HepG2 (cell line): ENCODE measurements at regions not wholly inside any gene's neighbourhood (a gene's known extent, or its start where the extent isn't known, plus 50 kb on each side); places are given as distances from the start of the nearest gene placed in this dataset.

Experiments used
- ATAC-seq: fragments of 200-7000 bp; cut with Tn5 transposase; 3 replicates; pipeline ENCODE4 v1.9.1; 2020; ENCODE audit warnings: mild to moderate bottlenecking, moderate library complexity
- BruUV-seq: library from RNA; stranded (reverse); fragments of 400-500 nt; replicated peaks from 2 replicates; lab custom pipeline; 2021; lab: Mats Ljungman, UMichigan
- CTCF ChIA-PET: fragments of 300-600 bp; formaldehyde crosslinking; extraction: SDS; loops from one replicate; lab custom pipeline; 2021; ENCODE audit warnings: low total read pairs, inconsistent platforms, low intra/inter-chr PET ratio; lab: Yijun Ruan, JAX
- POLR2A ChIA-PET: fragments of 350-600 bp; sonication (Branson Sonifier 250); formaldehyde crosslinking; loops from one replicate; lab custom pipeline; 2020; ENCODE audit warnings: antibody characterized with exemption, inconsistent platforms; lab: Yijun Ruan, JAX
- DNase-seq: peaks from one replicate; pipeline ENCODE4 v3.0.0-alpha.2; 2015; ENCODE audit warnings: low spot score
- FAIRE-seq: peaks from 3 replicates; lab custom pipeline; 2011; peaks lifted over from hg19 to GRCh38; lab: Jason Lieb, UNC
- H2AFZ ChIP-seq: one replicate; pipeline ENCODE4 v1.6.1; 2011; ENCODE audit warnings: low read length, inconsistent platforms
- H3K27ac ChIP-seq: fragments of 300-600 bp; 3 replicates; pipeline ENCODE4 v1.8.0; 2011; ENCODE audit warnings: mixed run types, mild to moderate bottlenecking, mixed read lengths, low read length, inconsistent platforms; ENCODE audit not compliant: insufficient read depth; ENCODE audit errors: extremely low read length
- H3K27me3 ChIP-seq, 2 experiments: fragments of 200-600 bp in 1 of 2; 2 replicates in 1 of 2; 3 replicates in 1 of 2; pipeline versions ENCODE4 v1.6.0 to v1.8.0; 2011; ENCODE audit warnings: low read length in 2 of 2, mild to moderate bottlenecking in 2 of 2, moderate library complexity in 2 of 2, inconsistent platforms in 1 of 2; ENCODE audit not compliant: insufficient read depth in 2 of 2, control insufficient read depth in 1 of 2
- H3K36me3 ChIP-seq, 2 experiments: fragments of 200-600 bp in 1 of 2; replicated peaks in 1 of 2; 2 replicates in 1 of 2; 3 replicates in 1 of 2; pipeline versions ENCODE4 v1.5.1 to v1.8.0; 2011; ENCODE audit warnings: low read length in 2 of 2, inconsistent platforms in 1 of 2; ENCODE audit not compliant: insufficient read depth in 2 of 2, control insufficient read depth in 1 of 2
- H3K4me1 ChIP-seq: 2 replicates; pipeline ENCODE4 v1.5.1; 2012; ENCODE audit warnings: low read length, inconsistent platforms; ENCODE audit not compliant: insufficient read depth
- H3K4me2 ChIP-seq: 2 replicates; pipeline ENCODE4 v1.6.0; 2011; ENCODE audit warnings: low read depth, low read length, inconsistent platforms
- H3K4me3 ChIP-seq, 3 experiments: fragments of 200-600 bp in 1 of 3; sonication (generic), shearing (Covaris generic) in 1 of 3; replicated peaks in 1 of 3; 2 replicates each; pipeline ENCODE4 v1.5.1; 2011 to 2016; ENCODE audit warnings: low read length in 3 of 3, inconsistent platforms in 2 of 3, low read depth in 2 of 3, mild to moderate bottlenecking in 2 of 3, control low read depth in 1 of 3, mixed read lengths in 1 of 3; ENCODE audit not compliant: insufficient read depth in 1 of 3
- H3K79me2 ChIP-seq: one replicate; pipeline ENCODE4 v1.6.1; 2011; ENCODE audit warnings: low read length, inconsistent platforms; ENCODE audit not compliant: insufficient read depth
- H3K9ac ChIP-seq: 2 replicates; pipeline ENCODE4 v1.6.0; 2011; ENCODE audit warnings: mild to moderate bottlenecking, low read depth, low read length, inconsistent platforms; ENCODE audit not compliant: insufficient read depth
- H3K9me3 ChIP-seq: 2 replicates; pipeline ENCODE4 v1.5.1; 2012; ENCODE audit warnings: mild to moderate bottlenecking, low read length
- H4K20me1 ChIP-seq: 2 replicates; pipeline ENCODE4 v1.6.0; 2011; ENCODE audit warnings: inconsistent platforms, mild to moderate bottlenecking, low read length, moderate library complexity; ENCODE audit not compliant: insufficient read depth
- BATF2 ChIP-seq: sonication (generic); formaldehyde crosslinking; IDR thresholded peaks from 2 replicates; pipeline ENCODE4 v1.8.0; 2022; ENCODE audit warnings: mild to moderate bottlenecking, missing genetic modification reagents, moderate library complexity
- JUN ChIP-seq: sonication (generic); formaldehyde crosslinking; IDR thresholded peaks from 2 replicates; pipeline ENCODE4 v1.4.0; 2020; ENCODE audit warnings: mild to moderate bottlenecking, missing genetic modification reagents
- SMAD1 ChIP-seq: sonication (generic); formaldehyde crosslinking; IDR thresholded peaks from 2 replicates; pipeline ENCODE4 v1.4.0; 2020; ENCODE audit warnings: missing genetic modification reagents, low read depth, mild to moderate bottlenecking, borderline replicate concordance
- WGBS: methylation state at CpG from one replicate; pipeline ENCODE4 v1.1.6; 2017; ENCODE audit warnings: low lambda C conversion rate; 5-methylcytosine and 5-hydroxymethylcytosine counted together
- in situ Hi-C: cut with HindIII; loops from 2 replicates; pipeline ENCODE4 v1.10.0; 2017; ENCODE audit warnings: low pct_unique_long_range_greater_than_20kb; ENCODE audit not compliant: extremely low pct_ligation_motif_present
- intact Hi-C: fragments of 100-400 bp; cut with micrococcal nuclease; formaldehyde crosslinking; loops from one replicate; pipeline ENCODE4 v1.10.0; 2022; ENCODE audit not compliant: unreplicated experiment
- TF ChIP-seq, protein P1 (sequence below): sonication (generic); formaldehyde crosslinking; IDR thresholded peaks from 2 replicates; pipeline ENCODE4 v1.8.1; 2022; ENCODE audit warnings: mild to moderate bottlenecking, missing genetic modification reagents
- TF ChIP-seq, protein P2 (sequence below): IDR thresholded peaks from 2 replicates; pipeline ENCODE4 v1.6.1; 2018; ENCODE audit warnings: missing genetic modification reagents
- TF ChIP-seq, protein P3 (sequence below): sonication (generic); formaldehyde crosslinking; IDR thresholded peaks from 2 replicates; pipeline ENCODE4 v1.9.0; 2021; ENCODE audit warnings: mild to moderate bottlenecking, missing genetic modification reagents
- TF ChIP-seq, protein P4 (sequence below): sonication (generic); formaldehyde crosslinking; IDR thresholded peaks from 2 replicates; pipeline ENCODE4 v1.8.1; 2022; ENCODE audit warnings: low read depth, mild to moderate bottlenecking, missing genetic modification reagents

GRCh38 chr3:106116733-106117489 lies 248.1 kb upstream of the CBLB start (continued):
- TF ChIP-seq, protein P1, sequence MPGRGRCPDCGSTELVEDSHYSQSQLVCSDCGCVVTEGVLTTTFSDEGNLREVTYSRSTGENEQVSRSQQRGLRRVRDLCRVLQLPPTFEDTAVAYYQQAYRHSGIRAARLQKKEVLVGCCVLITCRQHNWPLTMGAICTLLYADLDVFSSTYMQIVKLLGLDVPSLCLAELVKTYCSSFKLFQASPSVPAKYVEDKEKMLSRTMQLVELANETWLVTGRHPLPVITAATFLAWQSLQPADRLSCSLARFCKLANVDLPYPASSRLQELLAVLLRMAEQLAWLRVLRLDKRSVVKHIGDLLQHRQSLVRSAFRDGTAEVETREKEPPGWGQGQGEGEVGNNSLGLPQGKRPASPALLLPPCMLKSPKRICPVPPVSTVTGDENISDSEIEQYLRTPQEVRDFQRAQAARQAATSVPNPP: no peak

GRCh38 chr3:106117490-106117858 lies 248.7 kb upstream of the CBLB start:
- H3K27ac ChIP-seq: no peak overlapping the region
- WGBS: 0% methylated on average over 3 of the region's 3 CpGs

More at GRCh38 chr3:106117490-106117858, 248.7 kb upstream of the CBLB start:
- H3K79me2 ChIP-seq: no peaks in the 10 kb centered on the region
- no peaks in the 10 kb centered on the region for H4K20me1 ChIP-seq
- H3K4me1 ChIP-seq: no peaks in the 10 kb centered on the region
- H2AFZ ChIP-seq: no peak overlapping the region
- H3K27me3 ChIP-seq: no peaks in the 10 kb centered on the region
- no peak for FAIRE-seq
- no peak overlapping the region for H3K4me3 ChIP-seq
- ChIA-PET CTCF (no interaction called here), POLR2A (no interaction called here)
- intact Hi-C loops: no loop called here
- no peak overlapping the region for H3K9ac ChIP-seq
- BruUV-seq: no TSS peak
- no peaks in the 10 kb centered on the region for H3K36me3 ChIP-seq
- H3K9me3 ChIP-seq: no peaks in the 10 kb centered on the region
- in situ Hi-C loops: no loop called here
- no peak overlapping the region for H3K4me2 ChIP-seq
- TF ChIP-seq, protein P2, sequence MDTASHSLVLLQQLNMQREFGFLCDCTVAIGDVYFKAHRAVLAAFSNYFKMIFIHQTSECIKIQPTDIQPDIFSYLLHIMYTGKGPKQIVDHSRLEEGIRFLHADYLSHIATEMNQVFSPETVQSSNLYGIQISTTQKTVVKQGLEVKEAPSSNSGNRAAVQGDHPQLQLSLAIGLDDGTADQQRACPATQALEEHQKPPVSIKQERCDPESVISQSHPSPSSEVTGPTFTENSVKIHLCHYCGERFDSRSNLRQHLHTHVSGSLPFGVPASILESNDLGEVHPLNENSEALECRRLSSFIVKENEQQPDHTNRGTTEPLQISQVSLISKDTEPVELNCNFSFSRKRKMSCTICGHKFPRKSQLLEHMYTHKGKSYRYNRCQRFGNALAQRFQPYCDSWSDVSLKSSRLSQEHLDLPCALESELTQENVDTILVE: no peak
- TF ChIP-seq JUN (CRISPR knock-in tag) (no peak), BATF2 (CRISPR knock-in tag) (no peak), SMAD1 (CRISPR knock-in tag) (no peak)
- TF ChIP-seq, protein P3, sequence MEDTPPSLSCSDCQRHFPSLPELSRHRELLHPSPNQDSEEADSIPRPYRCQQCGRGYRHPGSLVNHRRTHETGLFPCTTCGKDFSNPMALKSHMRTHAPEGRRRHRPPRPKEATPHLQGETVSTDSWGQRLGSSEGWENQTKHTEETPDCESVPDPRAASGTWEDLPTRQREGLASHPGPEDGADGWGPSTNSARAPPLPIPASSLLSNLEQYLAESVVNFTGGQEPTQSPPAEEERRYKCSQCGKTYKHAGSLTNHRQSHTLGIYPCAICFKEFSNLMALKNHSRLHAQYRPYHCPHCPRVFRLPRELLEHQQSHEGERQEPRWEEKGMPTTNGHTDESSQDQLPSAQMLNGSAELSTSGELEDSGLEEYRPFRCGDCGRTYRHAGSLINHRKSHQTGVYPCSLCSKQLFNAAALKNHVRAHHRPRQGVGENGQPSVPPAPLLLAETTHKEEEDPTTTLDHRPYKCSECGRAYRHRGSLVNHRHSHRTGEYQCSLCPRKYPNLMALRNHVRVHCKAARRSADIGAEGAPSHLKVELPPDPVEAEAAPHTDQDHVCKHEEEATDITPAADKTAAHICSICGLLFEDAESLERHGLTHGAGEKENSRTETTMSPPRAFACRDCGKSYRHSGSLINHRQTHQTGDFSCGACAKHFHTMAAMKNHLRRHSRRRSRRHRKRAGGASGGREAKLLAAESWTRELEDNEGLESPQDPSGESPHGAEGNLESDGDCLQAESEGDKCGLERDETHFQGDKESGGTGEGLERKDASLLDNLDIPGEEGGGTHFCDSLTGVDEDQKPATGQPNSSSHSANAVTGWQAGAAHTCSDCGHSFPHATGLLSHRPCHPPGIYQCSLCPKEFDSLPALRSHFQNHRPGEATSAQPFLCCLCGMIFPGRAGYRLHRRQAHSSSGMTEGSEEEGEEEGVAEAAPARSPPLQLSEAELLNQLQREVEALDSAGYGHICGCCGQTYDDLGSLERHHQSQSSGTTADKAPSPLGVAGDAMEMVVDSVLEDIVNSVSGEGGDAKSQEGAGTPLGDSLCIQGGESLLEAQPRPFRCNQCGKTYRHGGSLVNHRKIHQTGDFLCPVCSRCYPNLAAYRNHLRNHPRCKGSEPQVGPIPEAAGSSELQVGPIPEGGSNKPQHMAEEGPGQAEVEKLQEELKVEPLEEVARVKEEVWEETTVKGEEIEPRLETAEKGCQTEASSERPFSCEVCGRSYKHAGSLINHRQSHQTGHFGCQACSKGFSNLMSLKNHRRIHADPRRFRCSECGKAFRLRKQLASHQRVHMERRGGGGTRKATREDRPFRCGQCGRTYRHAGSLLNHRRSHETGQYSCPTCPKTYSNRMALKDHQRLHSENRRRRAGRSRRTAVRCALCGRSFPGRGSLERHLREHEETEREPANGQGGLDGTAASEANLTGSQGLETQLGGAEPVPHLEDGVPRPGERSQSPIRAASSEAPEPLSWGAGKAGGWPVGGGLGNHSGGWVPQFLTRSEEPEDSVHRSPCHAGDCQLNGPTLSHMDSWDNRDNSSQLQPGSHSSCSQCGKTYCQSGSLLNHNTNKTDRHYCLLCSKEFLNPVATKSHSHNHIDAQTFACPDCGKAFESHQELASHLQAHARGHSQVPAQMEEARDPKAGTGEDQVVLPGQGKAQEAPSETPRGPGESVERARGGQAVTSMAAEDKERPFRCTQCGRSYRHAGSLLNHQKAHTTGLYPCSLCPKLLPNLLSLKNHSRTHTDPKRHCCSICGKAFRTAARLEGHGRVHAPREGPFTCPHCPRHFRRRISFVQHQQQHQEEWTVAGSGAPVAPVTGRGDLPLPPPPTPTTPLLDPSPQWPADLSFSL (CRISPR knock-in tag): no peak
- TF ChIP-seq, protein P4, sequence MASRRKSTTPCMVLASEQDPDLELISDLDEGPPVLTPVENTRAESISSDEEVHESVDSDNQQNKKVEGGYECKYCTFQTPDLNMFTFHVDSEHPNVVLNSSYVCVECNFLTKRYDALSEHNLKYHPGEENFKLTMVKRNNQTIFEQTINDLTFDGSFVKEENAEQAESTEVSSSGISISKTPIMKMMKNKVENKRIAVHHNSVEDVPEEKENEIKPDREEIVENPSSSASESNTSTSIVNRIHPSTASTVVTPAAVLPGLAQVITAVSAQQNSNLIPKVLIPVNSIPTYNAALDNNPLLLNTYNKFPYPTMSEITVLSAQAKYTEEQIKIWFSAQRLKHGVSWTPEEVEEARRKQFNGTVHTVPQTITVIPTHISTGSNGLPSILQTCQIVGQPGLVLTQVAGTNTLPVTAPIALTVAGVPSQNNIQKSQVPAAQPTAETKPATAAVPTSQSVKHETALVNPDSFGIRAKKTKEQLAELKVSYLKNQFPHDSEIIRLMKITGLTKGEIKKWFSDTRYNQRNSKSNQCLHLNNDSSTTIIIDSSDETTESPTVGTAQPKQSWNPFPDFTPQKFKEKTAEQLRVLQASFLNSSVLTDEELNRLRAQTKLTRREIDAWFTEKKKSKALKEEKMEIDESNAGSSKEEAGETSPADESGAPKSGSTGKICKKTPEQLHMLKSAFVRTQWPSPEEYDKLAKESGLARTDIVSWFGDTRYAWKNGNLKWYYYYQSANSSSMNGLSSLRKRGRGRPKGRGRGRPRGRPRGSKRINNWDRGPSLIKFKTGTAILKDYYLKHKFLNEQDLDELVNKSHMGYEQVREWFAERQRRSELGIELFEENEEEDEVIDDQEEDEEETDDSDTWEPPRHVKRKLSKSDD (CRISPR knock-in tag): no peak
- ATAC-seq: no peak
- no peak for DNase-seq
